GM18517 (cell line): ENCODE measurements at regions not wholly inside any gene's neighbourhood (a gene's known extent, or its start where the extent isn't known, plus 50 kb on each side); places are given as distances from the start of the nearest gene placed in this dataset.

ENCODE experiments used
- ATAC-seq: cut with Tn5 transposase; IDR thresholded peaks from one replicate; pipeline ENCODE4 v1.9.1; 2021; ENCODE audit warnings: mild to moderate bottlenecking, moderate library complexity; ENCODE audit not compliant: unreplicated experiment

DNA sequence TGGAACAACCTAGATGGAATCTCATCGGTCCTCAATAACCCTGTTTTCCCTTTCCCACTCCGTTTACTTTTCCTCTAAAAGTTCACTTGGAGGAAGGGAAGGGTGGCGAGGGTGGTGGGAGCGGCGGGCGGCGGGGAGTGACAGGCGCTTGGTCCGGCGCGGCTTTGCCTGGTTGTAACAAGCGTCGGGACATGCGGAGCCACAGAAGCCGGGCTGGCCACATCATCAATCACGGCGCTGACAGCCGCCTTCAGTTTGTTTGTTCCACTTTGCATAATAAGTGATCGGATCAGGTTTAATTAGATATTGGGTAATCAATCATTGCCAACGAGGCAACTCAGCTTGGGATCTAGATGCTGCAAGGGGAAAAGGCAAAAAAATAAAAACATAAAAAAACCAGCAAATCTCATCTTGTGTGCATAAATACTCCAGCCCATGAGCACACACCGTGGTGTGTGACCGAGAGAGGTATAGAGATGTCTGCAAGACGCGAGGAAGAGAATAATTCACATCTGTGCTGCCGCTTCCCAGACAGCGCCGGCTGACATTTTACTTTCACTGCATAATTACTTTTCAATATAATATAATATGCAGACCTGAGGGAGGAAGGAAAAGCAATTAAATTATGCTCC lies 396.2 kb upstream of the IRX4 start:
- no peak for ATAC-seq

- ATAC-seq, result no peak
Observed at GRCh38 chr5:2277886-2278285, 395.2 kb upstream of the IRX4 start.

DNA sequence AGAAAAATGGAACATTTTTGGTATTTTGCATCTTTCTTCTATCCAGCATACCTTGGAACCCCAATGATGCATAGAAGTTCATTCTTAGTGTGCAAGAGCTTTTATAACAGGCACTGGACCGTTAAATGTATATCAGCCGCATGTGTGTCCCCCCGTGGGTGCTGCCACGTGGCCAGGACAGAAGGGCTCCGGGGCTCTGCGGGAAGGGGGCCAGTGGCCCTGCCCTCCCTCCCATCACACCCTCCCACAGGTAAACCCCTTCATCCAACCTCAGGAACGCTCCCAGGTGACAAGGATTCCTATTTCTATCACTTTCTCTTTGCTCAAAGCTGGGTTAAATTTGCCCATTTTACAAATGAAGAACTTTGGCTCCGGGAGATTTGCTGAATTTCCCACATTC lies 393.4 kb upstream of the IRX4 start:
- no peak for ATAC-seq

DNA sequence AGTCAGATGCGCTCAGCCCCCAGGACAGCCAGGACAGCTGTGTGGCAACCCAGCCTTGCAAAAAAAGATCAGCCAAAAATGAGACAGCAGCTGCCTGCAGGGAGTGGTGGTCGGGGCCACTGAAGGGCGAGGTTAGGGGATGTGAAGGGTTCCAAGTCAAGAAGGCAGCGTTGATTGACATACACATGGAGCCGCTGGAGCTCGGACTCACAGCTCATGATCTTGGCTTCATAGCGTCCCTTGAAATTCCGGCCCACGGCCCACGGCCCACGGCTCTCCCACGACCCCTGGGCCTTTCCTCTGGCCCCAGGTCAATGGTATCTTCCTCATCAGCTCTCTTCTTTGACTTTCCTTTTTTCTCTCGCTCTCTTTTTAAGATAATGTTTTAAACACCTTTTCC lies 390.0 kb upstream of the IRX4 start:
- ATAC-seq, result no peak

- no peak for ATAC-seq
Observed at GRCh38 chr5:2272039-2272438, 389.3 kb upstream of the IRX4 start.

- no peak for ATAC-seq
Observed at GRCh38 chr5:2271316-2271715, 388.6 kb upstream of the IRX4 start.

DNA sequence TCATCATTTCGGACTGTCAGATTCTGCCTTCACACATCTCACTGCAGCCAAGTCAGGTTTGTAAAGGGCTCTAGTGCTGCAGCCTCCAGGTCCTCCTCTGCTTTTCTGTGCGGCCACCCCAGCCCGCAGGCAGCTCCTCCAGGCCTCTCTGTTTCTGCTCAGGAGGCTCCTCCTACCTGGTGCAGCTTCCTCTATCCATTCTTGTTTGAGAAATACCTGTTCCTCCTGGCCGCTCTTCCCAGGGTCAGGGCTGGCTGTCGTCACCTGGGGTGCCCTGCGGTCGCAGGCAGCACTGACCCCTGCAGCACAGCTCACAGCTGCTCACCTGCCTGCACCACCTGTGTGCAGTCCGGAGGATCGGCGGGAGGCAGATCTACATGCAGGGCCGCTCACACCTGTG lies 387.7 kb upstream of the IRX4 start:
- ATAC-seq, result no peak

DNA sequence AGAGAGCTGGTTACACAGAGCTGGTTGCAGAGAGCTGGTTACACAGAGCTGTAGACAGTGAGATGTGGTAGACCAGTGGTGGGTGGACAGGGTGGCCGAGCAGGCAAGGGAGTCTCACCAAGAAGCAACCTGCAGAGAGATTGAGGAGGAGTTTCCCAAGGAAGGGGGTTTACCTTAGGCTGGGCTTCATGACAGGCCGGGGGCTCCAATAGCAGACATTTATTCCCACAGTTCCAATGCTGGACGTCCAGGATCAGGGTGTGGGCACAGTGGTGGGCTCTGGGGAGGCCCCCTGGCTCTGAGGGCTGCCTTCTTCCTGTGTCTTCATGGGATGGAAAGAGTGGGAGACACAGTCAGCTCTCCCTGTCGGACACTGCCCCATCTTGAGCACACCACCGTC lies 386.9 kb upstream of the IRX4 start:
- ATAC-seq, result no peak

DNA sequence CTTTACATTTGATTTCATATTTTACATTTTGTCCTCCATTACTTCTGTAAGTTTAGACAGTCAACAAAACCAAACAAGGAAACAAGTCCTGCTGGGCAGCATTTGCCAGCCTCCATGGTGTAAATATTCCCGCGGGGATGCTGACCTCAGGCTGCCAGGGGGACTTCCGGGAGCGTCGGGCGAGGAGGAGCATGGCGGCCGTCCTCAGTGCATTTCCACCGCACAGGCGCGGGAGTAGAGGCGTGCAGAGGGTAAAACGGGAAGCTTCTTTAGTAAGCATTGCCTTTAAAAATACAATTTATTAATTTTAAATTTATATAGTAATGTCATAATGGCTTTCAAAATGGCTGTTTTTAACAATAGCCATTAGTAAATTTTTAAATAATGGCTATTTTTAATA lies 385.3 kb upstream of the IRX4 start:
- no peak for ATAC-seq

GRCh38 chr5:2266641-2267240 lies 384.0 kb upstream of the IRX4 start:
- ATAC-seq, result no peak

- no peak for ATAC-seq
Observed at GRCh38 chr5:2265341-2265740, 382.6 kb upstream of the IRX4 start.

DNA sequence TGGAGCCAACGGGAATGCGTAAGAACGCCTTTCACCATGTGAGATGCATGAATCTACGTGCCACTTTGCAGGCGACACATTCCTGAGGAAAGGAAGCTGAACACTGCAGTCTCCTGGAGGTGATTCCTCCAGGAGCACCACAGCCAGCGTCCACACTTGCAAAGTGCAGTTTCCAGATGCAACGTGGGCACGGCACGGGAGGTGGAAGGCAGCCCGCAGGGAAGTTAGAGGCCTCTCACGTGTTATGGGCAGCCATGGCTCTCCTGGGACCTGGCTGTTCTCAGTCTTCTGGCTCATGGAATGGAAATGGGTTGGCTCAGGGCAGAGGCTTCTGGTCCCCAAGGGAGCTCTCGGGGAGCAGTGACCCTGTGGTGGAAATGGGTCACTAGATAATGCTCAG lies 381.0 kb upstream of the IRX4 start:
- no peak for ATAC-seq

GRCh38 chr5:2262620-2263019 lies 379.9 kb upstream of the IRX4 start:
- no peak for ATAC-seq

DNA sequence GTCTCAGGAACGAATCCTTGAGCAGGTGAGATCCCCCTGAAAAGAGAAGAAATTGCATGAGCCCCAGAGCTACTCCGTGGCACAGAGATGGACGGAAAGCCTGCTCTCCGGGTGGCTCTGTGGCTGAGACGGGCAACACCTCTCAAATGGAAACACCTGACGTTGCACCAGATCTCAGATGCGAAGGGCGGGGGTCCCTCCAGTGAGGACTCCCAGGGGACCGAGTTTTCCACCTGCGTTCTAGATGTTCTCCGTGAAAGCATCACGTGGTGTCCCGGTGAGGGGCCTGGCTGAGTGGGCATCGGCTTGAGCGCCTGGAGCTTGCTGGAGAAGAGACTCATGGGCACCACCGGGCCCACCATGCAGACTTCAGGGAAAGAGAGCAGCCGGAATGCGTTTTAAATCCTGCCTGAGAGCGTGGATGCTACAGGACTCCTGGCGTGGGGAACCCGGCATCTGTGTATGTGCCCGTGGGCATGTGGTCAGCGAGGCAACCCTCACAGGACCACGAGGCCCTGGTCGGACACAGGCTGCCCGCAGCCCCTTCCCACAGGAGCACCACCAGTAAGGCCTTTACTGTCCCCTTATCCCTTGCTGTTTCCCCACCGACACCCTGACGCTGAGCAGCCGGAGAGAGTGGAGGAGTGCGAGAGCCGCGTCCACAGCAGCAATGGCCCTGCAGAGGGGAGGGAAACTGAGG lies 378.4 kb upstream of the IRX4 start:
- no peak for ATAC-seq

DNA sequence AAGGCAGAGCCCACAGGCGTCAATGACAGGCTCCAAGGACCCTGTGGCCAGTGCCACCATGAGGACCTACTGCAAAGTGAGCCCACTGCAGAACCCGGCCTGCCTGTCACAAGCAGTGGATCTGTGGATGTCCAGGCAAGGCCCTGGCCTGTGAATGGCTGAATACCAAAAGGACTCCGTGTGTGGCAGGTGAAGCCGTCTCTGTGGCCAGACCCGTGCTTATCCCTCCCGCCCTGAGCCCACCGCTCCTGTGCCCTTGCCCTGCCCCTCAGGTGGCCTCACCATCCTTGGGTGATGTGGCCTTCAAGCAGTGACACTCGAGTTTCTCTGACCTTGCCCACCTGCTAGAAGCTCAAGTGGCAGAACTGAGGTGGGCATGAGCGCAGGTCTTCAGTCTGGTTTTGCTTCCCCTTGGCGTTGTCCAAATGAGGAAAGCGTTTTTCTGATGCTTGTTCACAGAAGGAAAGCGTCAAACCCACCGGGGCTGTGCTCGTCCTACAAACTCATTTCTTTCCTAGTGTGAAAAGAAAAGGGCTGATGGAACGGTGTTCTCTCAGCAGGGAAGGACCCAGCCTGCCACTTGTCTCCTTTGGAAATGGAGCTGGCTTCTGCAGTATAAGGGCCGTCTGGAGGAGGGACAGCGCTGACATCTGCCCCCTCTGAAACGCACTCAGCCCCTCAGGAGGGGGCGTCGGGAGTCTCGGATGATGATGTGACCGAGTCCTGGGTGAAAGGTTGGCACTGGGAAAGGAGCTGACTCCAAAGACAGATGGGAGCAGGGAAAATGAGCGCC lies 377.7 kb upstream of the IRX4 start:
- ATAC-seq, result no peak

DNA sequence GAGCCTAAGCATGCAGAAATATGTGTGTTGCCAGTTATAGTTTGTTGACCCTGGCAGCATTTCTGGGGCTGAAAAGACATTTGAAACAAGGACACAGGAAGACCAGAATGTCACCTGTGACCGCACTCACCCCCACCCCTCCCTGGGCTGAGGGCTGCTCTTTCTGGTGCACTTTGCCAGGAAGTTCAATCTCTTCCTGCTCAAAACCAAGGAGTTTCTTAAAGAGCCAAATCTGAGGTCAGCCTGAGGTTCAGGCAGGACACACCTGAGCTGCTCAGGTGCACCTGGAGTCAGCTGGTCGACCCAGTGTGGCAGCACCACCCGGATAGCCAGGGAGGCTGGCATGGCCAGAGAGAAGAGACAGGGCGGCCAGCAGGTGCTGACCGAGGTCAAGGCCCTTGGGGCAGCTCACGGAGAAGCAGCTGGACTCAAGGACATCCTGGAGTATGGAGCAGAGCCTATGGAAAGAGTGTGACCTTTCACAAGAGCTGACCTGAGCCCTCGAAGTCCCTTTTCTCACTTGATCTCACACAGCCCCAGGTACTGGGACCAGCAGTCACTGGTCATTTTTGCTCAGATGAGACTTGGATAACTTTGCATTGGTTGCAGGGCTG lies 376.9 kb upstream of the IRX4 start:
- ATAC-seq, result no peak

DNA sequence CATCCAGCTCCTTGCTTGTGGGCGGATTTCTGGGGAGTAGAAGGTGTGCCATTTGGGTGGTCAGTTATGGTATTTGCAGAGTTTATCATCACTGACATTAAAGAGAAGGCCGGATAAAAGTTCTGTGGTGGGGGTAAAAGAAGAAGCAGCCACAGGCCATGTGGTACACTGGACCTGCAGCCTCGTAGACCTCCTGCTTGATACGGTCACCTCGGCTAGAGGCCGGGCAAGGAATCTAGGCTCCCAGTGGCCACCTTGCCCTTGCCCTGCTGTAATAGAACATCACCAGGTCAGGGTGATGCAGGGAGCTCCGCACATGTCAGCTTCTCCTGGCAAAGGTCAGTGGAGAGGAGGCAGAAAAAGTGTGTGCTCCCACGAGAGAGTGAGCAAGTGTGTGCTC lies 376.1 kb upstream of the IRX4 start:
- ATAC-seq, result no peak

GRCh38 chr5:2257326-2258244 lies 374.9 kb upstream of the IRX4 start:
- ATAC-seq, result no peak

- ATAC-seq, result no peak
Observed at GRCh38 chr5:2256691-2257280, 374.1 kb upstream of the IRX4 start.
